ENCODE measurements at regions not wholly inside any gene's neighbourhood (a gene's known extent, or its start where the extent isn't known, plus 50 kb on each side); places are given as distances from the start of the nearest gene placed in this dataset.

GRCh38 chr1:78758506-78758905 lies 108.9 kb downstream of the IFI44 start:
- Mint-ChIP-seq H3K4me1 (ENCODE audit: low read depth) (no peaks in the 10 kb centered on the region), H3K27ac (no peak overlapping the region), H3K27me3 (no peaks in the 10 kb centered on the region), H3K36me3 (ENCODE audit: low read depth) (no peaks in the 10 kb centered on the region), H3K9me3 (peaks cover 30% of the 10 kb centered on the region), H3K4me3 (no peak overlapping the region)
- intact Hi-C loops (cut with micrococcal nuclease) = no loop called here

- H3K4me1 Mint-ChIP-seq (ENCODE audit: low read depth) = no peaks in the 10 kb centered on the region
- no peak overlapping the region for H3K4me3 Mint-ChIP-seq
- intact Hi-C loops (cut with micrococcal nuclease) = no loop called here
- H3K9me3 Mint-ChIP-seq = peaks cover 21% of the 10 kb centered on the region
- no peak overlapping the region for H3K27ac Mint-ChIP-seq
- H3K36me3 Mint-ChIP-seq (ENCODE audit: low read depth) = no peaks in the 10 kb centered on the region
- H3K27me3 Mint-ChIP-seq = no peaks in the 10 kb centered on the region
Measured at GRCh38 chr1:78759881-78760280, 110.2 kb downstream of the IFI44 start.

- intact Hi-C loops (cut with micrococcal nuclease) = no loop called here
- H3K27me3 Mint-ChIP-seq = no peaks in the 10 kb centered on the region
- no peak overlapping the region for H3K27ac Mint-ChIP-seq
- H3K36me3 Mint-ChIP-seq (ENCODE audit: low read depth) = no peaks in the 10 kb centered on the region
- no peaks in the 10 kb centered on the region for H3K4me1 Mint-ChIP-seq (ENCODE audit: low read depth)
- no peak overlapping the region for H3K4me3 Mint-ChIP-seq
- H3K9me3 Mint-ChIP-seq = peaks cover 22% of the 10 kb centered on the region
Measured at GRCh38 chr1:78760858-78761257, 111.2 kb downstream of the IFI44 start.

- intact Hi-C loops (cut with micrococcal nuclease) = no loop called here
- H3K4me1 Mint-ChIP-seq (ENCODE audit: low read depth) = no peaks in the 10 kb centered on the region
- no peak overlapping the region for H3K4me3 Mint-ChIP-seq
- H3K27ac Mint-ChIP-seq = no peak overlapping the region
- H3K36me3 Mint-ChIP-seq (ENCODE audit: low read depth) = no peaks in the 10 kb centered on the region
- peaks cover 33% of the 10 kb centered on the region for H3K9me3 Mint-ChIP-seq
- no peaks in the 10 kb centered on the region for H3K27me3 Mint-ChIP-seq
Measured at GRCh38 chr1:78762113-78762512, 112.5 kb downstream of the IFI44 start.

GRCh38 chr1:78765489-78765888 lies 115.9 kb downstream of the IFI44 start:
- H3K4me1 Mint-ChIP-seq (ENCODE audit: low read depth) = no peaks in the 10 kb centered on the region
- peaks cover 34% of the 10 kb centered on the region for H3K9me3 Mint-ChIP-seq

GRCh38 chr1:78779831-78780230 lies 130.2 kb downstream of the IFI44 start:
- H3K9me3 Mint-ChIP-seq = peaks cover 17% of the 10 kb centered on the region
- H3K4me1 Mint-ChIP-seq (ENCODE audit: low read depth) = no peaks in the 10 kb centered on the region
- H3K36me3 Mint-ChIP-seq (ENCODE audit: low read depth) = no peaks in the 10 kb centered on the region
- intact Hi-C loops (cut with micrococcal nuclease) = no loop called here
- H3K27ac Mint-ChIP-seq = no peak overlapping the region
- no peak overlapping the region for H3K4me3 Mint-ChIP-seq
- H3K27me3 Mint-ChIP-seq = no peaks in the 10 kb centered on the region

More at GRCh38 chr1:78765489-78765888, 115.9 kb downstream of the IFI44 start:
- Mint-ChIP-seq H3K27me3 (no peaks in the 10 kb centered on the region), H3K36me3 (ENCODE audit: low read depth) (no peaks in the 10 kb centered on the region), H3K27ac (no peak overlapping the region), H3K4me3 (no peak overlapping the region)
- intact Hi-C loops (cut with micrococcal nuclease) = no loop called here

- Mint-ChIP-seq H3K4me1 (ENCODE audit: low read depth) (no peaks in the 10 kb centered on the region), H3K9me3 (peaks cover 9% of the 10 kb centered on the region), H3K27ac (no peak overlapping the region), H3K36me3 (ENCODE audit: low read depth) (no peaks in the 10 kb centered on the region), H3K27me3 (no peaks in the 10 kb centered on the region), H3K4me3 (no peak overlapping the region)
- intact Hi-C loops (cut with micrococcal nuclease) = no loop called here
Measured at GRCh38 chr1:78787544-78787943, 137.9 kb downstream of the IFI44 start.

GRCh38 chr1:78790174-78790573 lies 140.5 kb downstream of the IFI44 start:
- no peaks in the 10 kb centered on the region for H3K4me1 Mint-ChIP-seq (ENCODE audit: low read depth)
- peaks cover 9% of the 10 kb centered on the region for H3K9me3 Mint-ChIP-seq
- no peaks in the 10 kb centered on the region for H3K27me3 Mint-ChIP-seq
- H3K4me3 Mint-ChIP-seq = no peak overlapping the region
- intact Hi-C loops (cut with micrococcal nuclease) = no loop called here
- H3K36me3 Mint-ChIP-seq (ENCODE audit: low read depth) = no peaks in the 10 kb centered on the region
- H3K27ac Mint-ChIP-seq = no peak overlapping the region

- H3K4me3 Mint-ChIP-seq = no peak overlapping the region
- H3K4me1 Mint-ChIP-seq (ENCODE audit: low read depth) = no peaks in the 10 kb centered on the region
- H3K9me3 Mint-ChIP-seq = peaks cover 9% of the 10 kb centered on the region
Measured at GRCh38 chr1:78792756-78793155, 143.1 kb downstream of the IFI44 start.

GRCh38 chr1:78797108-78797781 lies 147.6 kb downstream of the IFI44 start:
- H3K27ac Mint-ChIP-seq = no peak overlapping the region
- no peaks in the 10 kb centered on the region for H3K9me3 Mint-ChIP-seq
- no peaks in the 10 kb centered on the region for H3K27me3 Mint-ChIP-seq
- H3K4me1 Mint-ChIP-seq (ENCODE audit: low read depth) = no peaks in the 10 kb centered on the region
- H3K36me3 Mint-ChIP-seq (ENCODE audit: low read depth) = no peaks in the 10 kb centered on the region
- intact Hi-C loops (cut with micrococcal nuclease) = no loop called here
- H3K4me3 Mint-ChIP-seq = no peak overlapping the region

More at GRCh38 chr1:78792756-78793155, 143.1 kb downstream of the IFI44 start:
- no peaks in the 10 kb centered on the region for H3K27me3 Mint-ChIP-seq
- H3K27ac Mint-ChIP-seq = no peak overlapping the region
- H3K36me3 Mint-ChIP-seq (ENCODE audit: low read depth) = no peaks in the 10 kb centered on the region
- intact Hi-C loops (cut with micrococcal nuclease) = no loop called here

- no peak overlapping the region for H3K4me3 Mint-ChIP-seq
- intact Hi-C loops (cut with micrococcal nuclease) = no loop called here
- no peaks in the 10 kb centered on the region for H3K9me3 Mint-ChIP-seq
Measured at GRCh38 chr1:78799926-78800325, 150.3 kb downstream of the IFI44 start.

GRCh38 chr1:78814176-78814575 lies 164.5 kb downstream of the IFI44 start:
- Mint-ChIP-seq H3K4me3 (no peak overlapping the region), H3K27me3 (no peaks in the 10 kb centered on the region)

More at GRCh38 chr1:78799926-78800325, 150.3 kb downstream of the IFI44 start:
- Mint-ChIP-seq H3K27ac (no peak overlapping the region), H3K36me3 (ENCODE audit: low read depth) (no peaks in the 10 kb centered on the region), H3K27me3 (no peaks in the 10 kb centered on the region), H3K4me1 (ENCODE audit: low read depth) (no peaks in the 10 kb centered on the region)

GRCh38 chr1:78825561-78825960 lies 175.9 kb downstream of the IFI44 start:
- H3K9me3 Mint-ChIP-seq = no peaks in the 10 kb centered on the region
- H3K36me3 Mint-ChIP-seq (ENCODE audit: low read depth) = no peaks in the 10 kb centered on the region
- H3K27ac Mint-ChIP-seq = no peak overlapping the region
- no peak overlapping the region for H3K4me3 Mint-ChIP-seq
- intact Hi-C loops (cut with micrococcal nuclease) = no loop called here
- no peaks in the 10 kb centered on the region for H3K27me3 Mint-ChIP-seq
- no peaks in the 10 kb centered on the region for H3K4me1 Mint-ChIP-seq (ENCODE audit: low read depth)

More at GRCh38 chr1:78814176-78814575, 164.5 kb downstream of the IFI44 start:
- Mint-ChIP-seq H3K36me3 (ENCODE audit: low read depth) (no peaks in the 10 kb centered on the region), H3K4me1 (ENCODE audit: low read depth) (no peaks in the 10 kb centered on the region), H3K27ac (no peak overlapping the region), H3K9me3 (peaks cover 8% of the 10 kb centered on the region)
- intact Hi-C loops (cut with micrococcal nuclease) = no loop called here

- intact Hi-C loops (cut with micrococcal nuclease) = no loop called here
- H3K4me3 Mint-ChIP-seq = no peak overlapping the region
- H3K9me3 Mint-ChIP-seq = no peaks in the 10 kb centered on the region
- no peaks in the 10 kb centered on the region for H3K27me3 Mint-ChIP-seq
- no peaks in the 10 kb centered on the region for H3K4me1 Mint-ChIP-seq (ENCODE audit: low read depth)
- H3K27ac Mint-ChIP-seq = no peak overlapping the region
- H3K36me3 Mint-ChIP-seq (ENCODE audit: low read depth) = no peaks in the 10 kb centered on the region
Measured at GRCh38 chr1:78829644-78830043, 176.9 kb downstream of the ADGRL4 start.

GRCh38 chr1:78830321-78830720 lies 176.2 kb downstream of the ADGRL4 start:
- Mint-ChIP-seq H3K4me1 (ENCODE audit: low read depth) (no peaks in the 10 kb centered on the region), H3K27me3 (no peaks in the 10 kb centered on the region), H3K36me3 (ENCODE audit: low read depth) (no peaks in the 10 kb centered on the region), H3K4me3 (no peak overlapping the region), H3K27ac (no peak overlapping the region), H3K9me3 (no peaks in the 10 kb centered on the region)
- intact Hi-C loops (cut with micrococcal nuclease) = no loop called here
